SK-N-SH treated with all-trans-retinoic acid at 6 μM for 48 hours (cell line): ENCODE measurements at regions not wholly inside any gene's neighbourhood (a gene's known extent, or its start where the extent isn't known, plus 50 kb on each side); places are given as distances from the start of the nearest gene placed in this dataset.

Source experiments
- CSDC2 ChIP-seq: fragments of 250-450 bp; sonication (Bioruptor Pico); IDR thresholded peaks from 2 replicates; pipeline ENCODE4 v1.5.0; 2020; ENCODE audit warnings: mild to moderate bottlenecking, moderate library complexity
- ISL1 ChIP-seq: fragments of 250-450 bp; sonication (Bioruptor Pico); IDR thresholded peaks from 2 replicates; pipeline ENCODE4 v2.1.2; 2022; ENCODE audit warnings: mild to moderate bottlenecking, moderate library complexity
- OSR1 ChIP-seq: fragments of 250-450 bp; sonication (Bioruptor Pico); IDR thresholded peaks from 2 replicates; pipeline ENCODE4 v1.8.0; 2022; ENCODE audit warnings: moderate library complexity, mild to moderate bottlenecking, inconsistent platforms
- PPARA ChIP-seq: fragments of 250-450 bp; sonication (Bioruptor Pico); IDR thresholded peaks from 2 replicates; pipeline ENCODE4 v1.5.0; 2020; ENCODE audit warnings: mild to moderate bottlenecking, borderline replicate concordance
- TOX ChIP-seq: fragments of 250-450 bp; sonication (Bioruptor Pico); IDR thresholded peaks from 2 replicates; pipeline ENCODE4 v1.8.0; 2021; ENCODE audit warnings: mild to moderate bottlenecking, moderate library complexity, borderline replicate concordance
- ZC3H10 ChIP-seq: fragments of 250-450 bp; sonication (Bioruptor Pico); IDR thresholded peaks from 2 replicates; pipeline ENCODE4 v1.5.1; 2021; ENCODE audit warnings: mild to moderate bottlenecking, moderate library complexity
- ZNF70 ChIP-seq: fragments of 450-650 bp; formaldehyde crosslinking; IDR thresholded peaks from 2 replicates; pipeline ENCODE4 v1.5.0; 2020; ENCODE audit warnings: mild to moderate bottlenecking, moderate library complexity
- TF ChIP-seq, protein P1 (sequence below): fragments of 250-450 bp; sonication (Bioruptor Pico); IDR thresholded peaks from 2 replicates; pipeline ENCODE4 v1.8.0; 2020; ENCODE audit warnings: mild to moderate bottlenecking, moderate library complexity, borderline replicate concordance
- TF ChIP-seq, protein P2 (sequence below): fragments of 250-450 bp; sonication (Bioruptor Pico); IDR thresholded peaks from 2 replicates; pipeline ENCODE4 v1.5.1; 2020; ENCODE audit warnings: low read depth, mild to moderate bottlenecking, moderate library complexity
- TF ChIP-seq, protein P3 (sequence below): fragments of 250-450 bp; sonication (Bioruptor Pico); IDR thresholded peaks from 2 replicates; pipeline ENCODE4 v1.8.0; 2021; ENCODE audit warnings: low read depth, mild to moderate bottlenecking, moderate library complexity, borderline replicate concordance

DNA sequence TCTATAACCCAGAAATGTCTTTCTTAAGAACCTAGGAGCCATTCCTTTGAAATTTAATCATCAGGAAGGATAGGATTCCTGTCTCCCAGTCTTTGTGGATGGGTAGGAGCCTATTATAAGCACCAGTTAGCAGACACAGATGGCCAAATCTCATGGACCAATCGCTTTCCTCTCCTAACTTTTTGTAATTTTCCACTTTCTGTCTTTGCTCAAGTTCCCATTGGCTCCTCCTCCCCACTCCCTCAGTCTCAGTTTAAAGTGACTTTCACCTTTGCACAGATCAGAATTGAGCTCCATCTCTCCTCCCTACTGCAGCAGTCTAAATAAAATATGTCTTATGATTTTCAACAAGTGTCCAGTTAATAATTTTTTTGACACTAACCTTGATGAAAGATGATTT is 192.3 kb downstream of the HS3ST3A1 start:
- TF ChIP-seq, protein P1, sequence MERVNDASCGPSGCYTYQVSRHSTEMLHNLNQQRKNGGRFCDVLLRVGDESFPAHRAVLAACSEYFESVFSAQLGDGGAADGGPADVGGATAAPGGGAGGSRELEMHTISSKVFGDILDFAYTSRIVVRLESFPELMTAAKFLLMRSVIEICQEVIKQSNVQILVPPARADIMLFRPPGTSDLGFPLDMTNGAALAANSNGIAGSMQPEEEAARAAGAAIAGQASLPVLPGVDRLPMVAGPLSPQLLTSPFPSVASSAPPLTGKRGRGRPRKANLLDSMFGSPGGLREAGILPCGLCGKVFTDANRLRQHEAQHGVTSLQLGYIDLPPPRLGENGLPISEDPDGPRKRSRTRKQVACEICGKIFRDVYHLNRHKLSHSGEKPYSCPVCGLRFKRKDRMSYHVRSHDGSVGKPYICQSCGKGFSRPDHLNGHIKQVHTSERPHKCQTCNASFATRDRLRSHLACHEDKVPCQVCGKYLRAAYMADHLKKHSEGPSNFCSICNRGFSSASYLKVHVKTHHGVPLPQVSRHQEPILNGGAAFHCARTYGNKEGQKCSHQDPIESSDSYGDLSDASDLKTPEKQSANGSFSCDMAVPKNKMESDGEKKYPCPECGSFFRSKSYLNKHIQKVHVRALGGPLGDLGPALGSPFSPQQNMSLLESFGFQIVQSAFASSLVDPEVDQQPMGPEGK (CRISPR knock-in tag): no peak
- TF ChIP-seq OSR1 (no peak), TOX (CRISPR knock-in tag) (no peak), PPARA (CRISPR knock-in tag) (no peak), ZC3H10 (CRISPR knock-in tag) (no peak), CSDC2 (CRISPR knock-in tag) (no peak), ISL1 (CRISPR knock-in tag) (no peak), ZNF70 (CRISPR knock-in tag) (no peak)
- TF ChIP-seq, protein P2, sequence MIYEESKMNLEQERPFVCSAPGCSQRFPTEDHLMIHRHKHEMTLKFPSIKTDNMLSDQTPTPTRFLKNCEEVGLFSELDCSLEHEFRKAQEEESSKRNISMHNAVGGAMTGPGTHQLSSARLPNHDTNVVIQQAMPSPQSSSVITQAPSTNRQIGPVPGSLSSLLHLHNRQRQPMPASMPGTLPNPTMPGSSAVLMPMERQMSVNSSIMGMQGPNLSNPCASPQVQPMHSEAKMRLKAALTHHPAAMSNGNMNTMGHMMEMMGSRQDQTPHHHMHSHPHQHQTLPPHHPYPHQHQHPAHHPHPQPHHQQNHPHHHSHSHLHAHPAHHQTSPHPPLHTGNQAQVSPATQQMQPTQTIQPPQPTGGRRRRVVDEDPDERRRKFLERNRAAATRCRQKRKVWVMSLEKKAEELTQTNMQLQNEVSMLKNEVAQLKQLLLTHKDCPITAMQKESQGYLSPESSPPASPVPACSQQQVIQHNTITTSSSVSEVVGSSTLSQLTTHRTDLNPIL (CRISPR knock-in tag): no peak
- TF ChIP-seq, protein P3, sequence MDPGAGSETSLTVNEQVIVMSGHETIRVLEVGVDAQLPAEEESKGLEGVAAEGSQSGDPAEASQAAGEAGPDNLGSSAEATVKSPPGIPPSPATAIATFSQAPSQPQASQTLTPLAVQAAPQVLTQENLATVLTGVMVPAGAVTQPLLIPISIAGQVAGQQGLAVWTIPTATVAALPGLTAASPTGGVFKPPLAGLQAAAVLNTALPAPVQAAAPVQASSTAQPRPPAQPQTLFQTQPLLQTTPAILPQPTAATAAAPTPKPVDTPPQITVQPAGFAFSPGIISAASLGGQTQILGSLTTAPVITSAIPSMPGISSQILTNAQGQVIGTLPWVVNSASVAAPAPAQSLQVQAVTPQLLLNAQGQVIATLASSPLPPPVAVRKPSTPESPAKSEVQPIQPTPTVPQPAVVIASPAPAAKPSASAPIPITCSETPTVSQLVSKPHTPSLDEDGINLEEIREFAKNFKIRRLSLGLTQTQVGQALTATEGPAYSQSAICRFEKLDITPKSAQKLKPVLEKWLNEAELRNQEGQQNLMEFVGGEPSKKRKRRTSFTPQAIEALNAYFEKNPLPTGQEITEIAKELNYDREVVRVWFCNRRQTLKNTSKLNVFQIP: no peak
